ENCODE measurements at regions not wholly inside any gene's neighbourhood (a gene's known extent, or its start where the extent isn't known, plus 50 kb on each side); places are given as distances from the start of the nearest gene placed in this dataset.

GRCh38 chr12:111093428-111094142 is 173.2 kb upstream of the MYL2 start:
- no peaks in the 10 kb centered on the region for H3K4me1 ChIP-seq (ENCODE audit: control insufficient read depth, insufficient read depth, low read length)
- H3K4me3 ChIP-seq (ENCODE audit: low read length) = no peak overlapping the region
- no peak overlapping the region for H3K4me2 ChIP-seq (ENCODE audit: low read length)
- H3K27me3 ChIP-seq (ENCODE audit: control insufficient read depth, insufficient read depth, low read length) = peaks cover 10% of the 10 kb centered on the region
- H3K9me3 ChIP-seq (replicated peaks; ENCODE audit: low read length) = no peaks in the 10 kb centered on the region
- no peaks in the 10 kb centered on the region for H3K36me3 ChIP-seq (ENCODE audit: insufficient read depth, low read length)
- no peak overlapping the region for H3K9ac ChIP-seq (ENCODE audit: low read depth, low read length)

- Histone ChIP-seq H3K36me3 (ENCODE audit: insufficient read depth, low read length) (no peaks in the 10 kb centered on the region), H3K4me2 (ENCODE audit: low read length) (no peak overlapping the region), H3K4me3 (ENCODE audit: low read length) (no peak overlapping the region), H3K4me1 (ENCODE audit: control insufficient read depth, insufficient read depth, low read length) (no peaks in the 10 kb centered on the region), H3K9ac (ENCODE audit: low read depth, low read length) (no peak overlapping the region), H3K27me3 (ENCODE audit: control insufficient read depth, insufficient read depth, low read length) (peaks cover 17% of the 10 kb centered on the region), H3K9me3 (replicated peaks; ENCODE audit: low read length) (no peaks in the 10 kb centered on the region)
These were observed 170.7 kb upstream of the MYL2 start for GRCh38 chr12:111091051-111091450.

DNA sequence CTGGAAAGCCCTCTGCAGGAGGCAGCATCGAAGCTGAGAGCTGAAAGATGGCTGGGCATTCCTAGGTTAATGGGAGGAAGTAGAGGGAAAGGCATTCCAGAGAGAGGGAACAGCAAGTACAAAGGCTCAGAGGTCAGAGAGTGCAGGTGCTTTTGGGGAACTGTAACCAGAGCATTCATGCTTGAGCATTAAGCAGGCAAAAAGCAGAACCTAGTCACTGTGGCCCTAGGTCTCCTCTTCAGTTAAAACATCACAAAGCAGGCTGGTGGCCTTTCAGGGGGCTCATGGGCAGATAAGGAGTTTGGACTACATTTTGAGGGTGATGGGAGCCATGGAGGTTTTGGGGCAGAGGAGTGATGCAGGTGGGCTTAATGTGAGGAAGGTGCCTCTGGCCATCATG is 169.2 kb upstream of the MYL2 start:
- no peak overlapping the region for H3K4me2 ChIP-seq (ENCODE audit: low read length)
- no peak overlapping the region for H3K9ac ChIP-seq (ENCODE audit: low read depth, low read length)
- H3K4me1 ChIP-seq (ENCODE audit: control insufficient read depth, insufficient read depth, low read length) = no peaks in the 10 kb centered on the region
- H3K27me3 ChIP-seq (ENCODE audit: control insufficient read depth, insufficient read depth, low read length) = peaks cover 26% of the 10 kb centered on the region
- no peaks in the 10 kb centered on the region for H3K9me3 ChIP-seq (replicated peaks; ENCODE audit: low read length)
- no peaks in the 10 kb centered on the region for H3K36me3 ChIP-seq (ENCODE audit: insufficient read depth, low read length)
- no peak overlapping the region for H3K4me3 ChIP-seq (ENCODE audit: low read length)

DNA sequence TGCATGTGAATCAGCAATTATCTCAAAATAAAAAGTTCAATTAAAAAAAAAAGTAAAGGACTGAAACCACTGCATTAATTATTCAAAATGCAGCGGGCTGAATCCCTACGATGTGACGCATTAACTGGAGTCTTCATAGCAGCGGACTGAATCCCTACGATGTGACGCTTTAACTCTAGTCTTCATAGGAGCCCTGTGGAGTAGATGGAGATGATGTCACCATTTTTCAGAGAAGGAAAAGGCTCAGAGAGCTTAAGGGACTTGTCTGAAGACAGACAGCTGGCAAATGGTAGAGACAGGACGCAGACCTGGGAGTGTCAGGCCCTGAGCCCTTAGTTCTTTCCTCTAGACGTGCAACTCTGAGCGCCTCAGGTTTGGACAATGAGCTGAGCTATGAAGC is 168.0 kb upstream of the MYL2 start:
- Histone ChIP-seq H3K4me2 (ENCODE audit: low read length) (no peak overlapping the region), H3K9me3 (replicated peaks; ENCODE audit: low read length) (no peaks in the 10 kb centered on the region), H3K4me3 (ENCODE audit: low read length) (no peak overlapping the region), H3K36me3 (ENCODE audit: insufficient read depth, low read length) (no peaks in the 10 kb centered on the region), H3K9ac (ENCODE audit: low read depth, low read length) (no peak overlapping the region), H3K27me3 (ENCODE audit: control insufficient read depth, insufficient read depth, low read length) (peaks cover 26% of the 10 kb centered on the region), H3K4me1 (ENCODE audit: control insufficient read depth, insufficient read depth, low read length) (no peaks in the 10 kb centered on the region)

GRCh38 chr12:111086947-111087700 is 166.7 kb upstream of the MYL2 start:
- no peaks in the 10 kb centered on the region for H3K9me3 ChIP-seq (replicated peaks; ENCODE audit: low read length)
- no peak overlapping the region for H3K4me3 ChIP-seq (ENCODE audit: low read length)
- peaks cover 23% of the 10 kb centered on the region for H3K27me3 ChIP-seq (ENCODE audit: control insufficient read depth, insufficient read depth, low read length)
- H3K4me1 ChIP-seq (ENCODE audit: control insufficient read depth, insufficient read depth, low read length) = no peaks in the 10 kb centered on the region
- no peaks in the 10 kb centered on the region for H3K36me3 ChIP-seq (ENCODE audit: insufficient read depth, low read length)
- no peak overlapping the region for H3K9ac ChIP-seq (ENCODE audit: low read depth, low read length)
- no peak overlapping the region for H3K4me2 ChIP-seq (ENCODE audit: low read length)

DNA sequence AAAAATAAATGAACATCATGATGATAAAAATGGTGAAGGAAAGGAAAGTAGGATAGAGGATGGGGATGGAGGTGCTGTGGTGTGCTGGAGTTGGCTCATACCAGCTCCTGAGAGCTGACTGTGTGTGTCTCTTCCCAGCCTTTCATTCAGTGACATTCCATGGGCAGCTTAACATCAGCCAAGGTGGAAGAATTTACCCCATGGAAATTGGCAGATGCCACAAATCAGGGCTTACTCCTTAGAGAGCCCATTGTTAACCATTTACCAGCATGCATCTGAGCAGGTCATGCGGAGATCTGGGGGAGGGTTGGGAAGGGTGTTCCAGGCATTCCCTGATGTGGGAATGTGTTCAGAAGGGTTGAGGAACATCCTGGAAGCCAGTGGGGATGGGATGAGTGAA is 164.7 kb upstream of the MYL2 start:
- no peak overlapping the region for H3K4me2 ChIP-seq (ENCODE audit: low read length)
- no peak overlapping the region for H3K4me3 ChIP-seq (ENCODE audit: low read length)
- H3K4me1 ChIP-seq (ENCODE audit: control insufficient read depth, insufficient read depth, low read length) = no peaks in the 10 kb centered on the region
- H3K36me3 ChIP-seq (ENCODE audit: insufficient read depth, low read length) = no peaks in the 10 kb centered on the region
- H3K9ac ChIP-seq (ENCODE audit: low read depth, low read length) = no peak overlapping the region
- no peaks in the 10 kb centered on the region for H3K9me3 ChIP-seq (replicated peaks; ENCODE audit: low read length)
- peaks cover 29% of the 10 kb centered on the region for H3K27me3 ChIP-seq (ENCODE audit: control insufficient read depth, insufficient read depth, low read length)

GRCh38 chr12:111084605-111085004 is 164.2 kb upstream of the MYL2 start:
- Histone ChIP-seq H3K9ac (ENCODE audit: low read depth, low read length) (no peak overlapping the region), H3K4me2 (ENCODE audit: low read length) (no peak overlapping the region), H3K36me3 (ENCODE audit: insufficient read depth, low read length) (no peaks in the 10 kb centered on the region), H3K9me3 (replicated peaks; ENCODE audit: low read length) (no peaks in the 10 kb centered on the region), H3K4me1 (ENCODE audit: control insufficient read depth, insufficient read depth, low read length) (no peaks in the 10 kb centered on the region), H3K27me3 (ENCODE audit: control insufficient read depth, insufficient read depth, low read length) (peaks cover 29% of the 10 kb centered on the region), H3K4me3 (ENCODE audit: low read length) (no peak overlapping the region)

DNA sequence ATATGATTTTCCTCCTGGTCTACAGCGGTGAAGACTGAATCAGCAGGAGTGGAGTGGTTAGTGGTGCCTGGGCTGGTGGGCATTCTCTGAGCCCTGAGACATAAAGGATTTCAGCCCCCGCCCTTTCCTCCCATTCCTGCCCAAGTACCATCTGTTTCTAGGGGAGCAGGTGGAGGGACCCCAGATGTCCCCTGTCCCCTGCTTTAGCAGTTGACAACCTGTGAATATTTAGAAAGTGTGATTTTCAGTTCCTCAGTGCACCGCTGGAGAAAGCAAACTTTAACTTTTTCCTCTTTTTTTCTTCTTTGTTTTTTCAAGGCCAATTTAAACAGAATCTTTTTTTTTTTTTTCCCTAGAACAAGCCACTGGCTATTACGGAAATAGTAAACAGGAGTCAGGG is 163.8 kb upstream of the MYL2 start:
- Histone ChIP-seq H3K9ac (ENCODE audit: low read depth, low read length) (no peak overlapping the region), H3K27me3 (ENCODE audit: control insufficient read depth, insufficient read depth, low read length) (peaks cover 29% of the 10 kb centered on the region), H3K4me1 (ENCODE audit: control insufficient read depth, insufficient read depth, low read length) (no peaks in the 10 kb centered on the region), H3K4me2 (ENCODE audit: low read length) (no peak overlapping the region), H3K9me3 (replicated peaks; ENCODE audit: low read length) (no peaks in the 10 kb centered on the region), H3K4me3 (ENCODE audit: low read length) (no peak overlapping the region), H3K36me3 (ENCODE audit: insufficient read depth, low read length) (no peaks in the 10 kb centered on the region)

DNA sequence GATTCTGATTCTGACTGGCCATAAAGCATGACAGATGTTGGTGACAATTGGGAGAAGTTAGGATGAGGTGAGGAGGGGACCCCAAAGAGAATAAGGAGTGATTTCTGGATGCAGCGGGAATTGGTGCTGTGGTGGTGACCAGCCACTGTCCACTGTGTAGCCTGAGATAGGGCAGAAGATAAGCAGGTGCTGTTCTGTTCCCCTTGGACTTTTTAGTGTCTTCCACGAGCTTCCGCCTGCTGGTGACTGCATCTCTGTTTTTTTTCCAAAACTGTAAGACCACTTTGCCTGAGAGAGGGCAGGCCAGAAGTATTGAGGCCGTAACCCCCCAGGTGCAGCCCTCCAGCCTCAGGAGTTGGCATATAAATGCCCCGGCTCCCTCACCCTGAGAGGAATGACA is 161.2 kb upstream of the MYL2 start:
- Histone ChIP-seq H3K9ac (ENCODE audit: low read depth, low read length) (no peak overlapping the region), H3K27me3 (ENCODE audit: control insufficient read depth, insufficient read depth, low read length) (peaks cover 26% of the 10 kb centered on the region), H3K4me2 (ENCODE audit: low read length) (no peak overlapping the region), H3K4me1 (ENCODE audit: control insufficient read depth, insufficient read depth, low read length) (no peaks in the 10 kb centered on the region), H3K4me3 (ENCODE audit: low read length) (no peak overlapping the region), H3K9me3 (replicated peaks; ENCODE audit: low read length) (no peaks in the 10 kb centered on the region), H3K36me3 (ENCODE audit: insufficient read depth, low read length) (no peaks in the 10 kb centered on the region)

DNA sequence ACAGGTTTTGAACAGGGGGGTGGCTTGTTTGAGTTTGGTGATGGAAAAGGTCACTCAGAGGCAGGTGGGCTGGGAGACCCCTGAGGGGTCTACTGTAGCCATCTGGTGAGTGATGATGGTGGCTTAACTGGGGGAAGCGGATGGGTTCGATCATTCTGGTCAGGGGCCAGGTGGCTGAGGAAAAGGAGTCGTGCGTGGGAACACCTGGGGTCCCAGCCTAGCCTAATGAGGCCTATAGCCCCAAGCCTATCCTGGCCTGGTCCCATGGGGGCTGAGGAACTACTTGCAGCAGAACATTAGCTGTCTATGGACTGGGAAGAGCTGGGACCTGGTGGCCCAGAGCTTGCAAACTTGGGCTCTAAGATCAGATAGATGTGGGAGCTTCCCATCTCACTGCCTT is 158.4 kb upstream of the MYL2 start:
- Histone ChIP-seq H3K4me2 (ENCODE audit: low read length) (no peak overlapping the region), H3K4me1 (ENCODE audit: control insufficient read depth, insufficient read depth, low read length) (no peaks in the 10 kb centered on the region), H3K36me3 (ENCODE audit: insufficient read depth, low read length) (no peaks in the 10 kb centered on the region), H3K4me3 (ENCODE audit: low read length) (no peak overlapping the region), H3K9me3 (replicated peaks; ENCODE audit: low read length) (no peaks in the 10 kb centered on the region), H3K9ac (ENCODE audit: low read depth, low read length) (no peak overlapping the region), H3K27me3 (ENCODE audit: control insufficient read depth, insufficient read depth, low read length) (peaks cover 24% of the 10 kb centered on the region)

- H3K4me1 ChIP-seq (ENCODE audit: control insufficient read depth, insufficient read depth, low read length) = no peaks in the 10 kb centered on the region
- H3K4me3 ChIP-seq (ENCODE audit: low read length) = no peak overlapping the region
- H3K9me3 ChIP-seq (replicated peaks; ENCODE audit: low read length) = no peaks in the 10 kb centered on the region
- H3K9ac ChIP-seq (ENCODE audit: low read depth, low read length) = no peak overlapping the region
- H3K4me2 ChIP-seq (ENCODE audit: low read length) = no peak overlapping the region
- H3K36me3 ChIP-seq (ENCODE audit: insufficient read depth, low read length) = no peaks in the 10 kb centered on the region
- H3K27me3 ChIP-seq (ENCODE audit: control insufficient read depth, insufficient read depth, low read length) = peaks cover 20% of the 10 kb centered on the region
These were observed 156.5 kb upstream of the MYL2 start for GRCh38 chr12:111076611-111077451.
